GM23338 (cell line): ENCODE measurements at regions not wholly inside any gene's neighbourhood (a gene's known extent, or its start where the extent isn't known, plus 50 kb on each side); places are given as distances from the start of the nearest gene placed in this dataset.

ENCODE experiments used
- ATAC-seq: fragments of 200-7000 bp; cut with Tn5 transposase; 3 replicates; pipeline ENCODE4 v1.9.1; 2020
- DNase-seq: peaks from one replicate; pipeline ENCODE4 v3.0.0-alpha.2; 2015; ENCODE audit warnings: low spot score
- H2AFZ ChIP-seq: fragments of 200-600 bp; sonication (generic); 2 replicates; pipeline ENCODE4 v1.8.0; 2016; ENCODE audit warnings: antibody characterized with exemption, mild to moderate bottlenecking, moderate library complexity
- H3F3A ChIP-seq: fragments of 200-600 bp; sonication (generic); replicated peaks from 2 replicates; pipeline ENCODE4 v1.8.0; 2017; ENCODE audit warnings: antibody characterized with exemption, mixed run types, low read depth
- H3K27ac ChIP-seq: fragments of 200-600 bp; sonication (generic); 2 replicates; pipeline ENCODE4 v1.6.1; 2016; ENCODE audit warnings: low read depth
- H3K27me3 ChIP-seq: fragments of 200-600 bp; sonication (generic); 2 replicates; pipeline ENCODE4 v1.8.0; 2016; ENCODE audit warnings: mild to moderate bottlenecking, mixed run types, moderate library complexity; ENCODE audit not compliant: insufficient read depth
- H3K36me3 ChIP-seq: fragments of 200-600 bp; sonication (generic); 2 replicates; pipeline ENCODE4 v1.8.0; 2016; ENCODE audit warnings: mild to moderate bottlenecking; ENCODE audit not compliant: insufficient read depth
- H3K4me1 ChIP-seq: fragments of 200-600 bp; sonication (generic); 2 replicates; pipeline ENCODE4 v1.8.0; 2016; ENCODE audit warnings: mild to moderate bottlenecking, moderate library complexity; ENCODE audit not compliant: insufficient read depth
- H3K4me2 ChIP-seq: fragments of 200-600 bp; sonication (generic); 2 replicates; pipeline ENCODE4 v1.7.1; 2017; ENCODE audit warnings: mixed run types
- H3K4me3 ChIP-seq: fragments of 200-600 bp; sonication (generic); 2 replicates; pipeline ENCODE4 v1.6.1; 2016; ENCODE audit warnings: mixed run types
- H3K79me2 ChIP-seq: fragments of 200-600 bp; sonication (generic); replicated peaks from 2 replicates; pipeline ENCODE4 v1.8.0; 2017; ENCODE audit warnings: mild to moderate bottlenecking; ENCODE audit not compliant: insufficient read depth
- H3K9me2 ChIP-seq: fragments of 200-600 bp; sonication (generic); 2 replicates; pipeline ENCODE4 v1.8.0; 2017; ENCODE audit not compliant: insufficient read depth
- H4K20me1 ChIP-seq: fragments of 200-600 bp; sonication (generic); replicated peaks from 2 replicates; pipeline ENCODE4 v1.8.0; 2017; ENCODE audit warnings: mild to moderate bottlenecking; ENCODE audit not compliant: insufficient read depth
- H3K27ac Mint-ChIP-seq: 2 replicates; pipeline ENCODE4 v1.8.0; 2020; ENCODE audit warnings: inconsistent platforms, mild to moderate bottlenecking, moderate library complexity, mixed read lengths
- H3K27me3 Mint-ChIP-seq: 3 replicates; pipeline ENCODE4 v1.8.0; 2022; ENCODE audit warnings: low read depth, mild to moderate bottlenecking, moderate library complexity, mixed read lengths, inconsistent platforms; ENCODE audit not compliant: insufficient read depth, poor library complexity
- H3K36me3 Mint-ChIP-seq: 3 replicates; pipeline ENCODE4 v1.8.0; 2021; ENCODE audit warnings: low read depth, mild to moderate bottlenecking, inconsistent platforms, moderate library complexity, mixed read lengths
- H3K4me1 Mint-ChIP-seq: 3 replicates; pipeline ENCODE4 v1.8.0; 2020; ENCODE audit warnings: mild to moderate bottlenecking, inconsistent platforms, mixed read lengths
- H3K4me3 Mint-ChIP-seq: 3 replicates; pipeline ENCODE4 v1.8.0; 2021; ENCODE audit warnings: moderate library complexity, mild to moderate bottlenecking, inconsistent platforms, mixed read lengths
- H3K9me3 Mint-ChIP-seq: 3 replicates; pipeline ENCODE4 v1.8.0; 2020; ENCODE audit warnings: moderate library complexity, mild to moderate bottlenecking, inconsistent platforms, mixed read lengths
- CREB1 ChIP-seq: fragments of 250-450 bp; sonication (Bioruptor Pico); IDR thresholded peaks from 2 replicates; pipeline ENCODE4 v1.5.0; 2020; ENCODE audit warnings: low read depth, mild to moderate bottlenecking, moderate library complexity
- EZH2phosphoT487 ChIP-seq: fragments of 200-600 bp; sonication (generic); IDR thresholded peaks from one replicate; pipeline ENCODE4 v1.8.1; 2018; ENCODE audit warnings: antibody characterized with exemption; ENCODE audit not compliant: unreplicated experiment
- POLR2AphosphoS5 ChIP-seq: IDR thresholded peaks from 2 replicates; pipeline ENCODE4 v1.6.1; 2016; ENCODE audit warnings: antibody characterized with exemption, low read depth
- STAT1 ChIP-seq: IDR thresholded peaks from one replicate; pipeline ENCODE4 v1.6.1; 2016; ENCODE audit warnings: antibody characterized with exemption; ENCODE audit not compliant: unreplicated experiment

GRCh38 chr2:9738062-9738461 lies 105.2 kb upstream of the TAF1B start:
- Mint-ChIP-seq H3K4me1 (no peaks in the 10 kb centered on the region), H3K27ac (no peak overlapping the region), H3K9me3 (peaks cover 20% of the 10 kb centered on the region), H3K36me3 (peaks cover 9% of the 10 kb centered on the region), H3K4me3 (no peak overlapping the region), H3K27me3 (peaks cover 6% of the 10 kb centered on the region)
- Histone ChIP-seq H2AFZ (no peak overlapping the region), H3K27me3 (no peaks in the 10 kb centered on the region), H3F3A (no peaks in the 10 kb centered on the region), H3K79me2 (no peaks in the 10 kb centered on the region), H3K27ac (no peak overlapping the region), H3K4me2 (no peak overlapping the region), H4K20me1 (no peaks in the 10 kb centered on the region), H3K4me3 (no peak overlapping the region), H3K36me3 (no peaks in the 10 kb centered on the region), H3K4me1 (no peaks in the 10 kb centered on the region), H3K9me2 (0 out of 2 replicates have a peak, but pooled peaks cover 3% of the 10 kb centered on the region)
- ATAC-seq (no peak), DNase-seq (no peak)
- no peak for TF ChIP-seq CREB1 (CRISPR knock-in tag)
- no peak for TF ChIP-seq POLR2AphosphoS5

DNA sequence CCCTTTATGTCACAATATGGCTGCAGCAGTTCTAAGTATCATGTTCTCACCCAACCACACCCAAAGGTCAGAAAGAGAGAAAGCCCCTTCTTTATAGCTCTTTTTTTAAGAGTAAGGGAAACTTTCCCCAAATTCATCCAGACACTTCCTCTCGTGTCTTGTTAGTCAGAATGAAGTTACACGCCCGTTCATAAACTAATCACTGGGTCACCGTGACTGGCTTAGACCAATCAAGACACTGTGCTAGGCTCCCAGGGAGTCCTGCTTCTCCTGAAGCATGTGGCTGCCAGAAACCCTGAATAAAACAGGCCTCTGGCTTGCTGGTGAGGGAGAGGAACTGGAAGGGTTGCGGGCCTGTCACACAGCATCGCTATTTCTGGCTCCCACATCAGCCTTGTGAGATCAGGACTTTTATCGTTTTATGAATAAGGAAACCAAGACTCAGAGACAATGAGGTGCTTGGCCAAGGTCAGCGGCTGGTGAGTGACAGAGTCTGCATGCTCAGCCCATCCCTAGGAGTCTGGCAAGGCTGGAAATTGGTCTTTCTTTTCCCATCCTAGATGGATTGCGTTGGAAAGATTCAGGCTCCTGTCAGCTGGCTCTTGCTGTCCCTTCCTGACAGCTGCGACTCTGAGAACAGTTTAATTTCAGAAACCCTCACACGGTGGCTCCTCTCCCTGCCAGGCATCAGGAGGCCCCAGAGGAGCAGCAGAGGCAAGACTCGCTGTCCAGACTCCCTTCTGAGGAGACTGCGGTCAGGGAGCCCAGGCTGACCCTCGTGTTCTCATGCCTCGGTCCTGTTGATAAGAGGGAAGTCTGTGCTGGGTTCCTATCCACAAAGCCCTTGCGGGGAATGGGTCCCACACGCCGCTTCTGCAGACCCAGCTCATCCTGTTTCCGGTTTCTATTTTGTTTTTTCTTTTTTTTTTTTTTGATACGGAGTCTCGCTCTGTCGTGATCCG lies 104.5 kb upstream of the TAF1B start:
- no peak overlapping the region for H3K4me3 ChIP-seq
- no peaks in the 10 kb centered on the region for H3K27me3 ChIP-seq
- H3K27ac Mint-ChIP-seq = no peak overlapping the region
- ATAC-seq = no peak
- no peak for DNase-seq
- H3F3A ChIP-seq = no peaks in the 10 kb centered on the region
- peaks cover 9% of the 10 kb centered on the region for H3K36me3 Mint-ChIP-seq
- no peaks in the 10 kb centered on the region for H3K79me2 ChIP-seq
- H3K4me1 Mint-ChIP-seq = no peaks in the 10 kb centered on the region
- no peak overlapping the region for H3K4me3 Mint-ChIP-seq
- TF ChIP-seq EZH2phosphoT487 (no peak), CREB1 (CRISPR knock-in tag) (no peak)
- no peaks in the 10 kb centered on the region for H3K4me1 ChIP-seq
- peaks cover 20% of the 10 kb centered on the region for H3K9me3 Mint-ChIP-seq
- H3K9me2 ChIP-seq = 0 out of 2 replicates have a peak, but pooled peaks cover 3% of the 10 kb centered on the region
- no peak overlapping the region for H3K4me2 ChIP-seq
- H4K20me1 ChIP-seq = no peaks in the 10 kb centered on the region
- no peaks in the 10 kb centered on the region for H3K36me3 ChIP-seq
- no peak overlapping the region for H3K27ac ChIP-seq
- H3K27me3 Mint-ChIP-seq = peaks cover 6% of the 10 kb centered on the region
- H2AFZ ChIP-seq = no peak overlapping the region

GRCh38 chr2:9739531-9739964 lies 103.7 kb upstream of the TAF1B start:
- H3K79me2 ChIP-seq = no peaks in the 10 kb centered on the region
- no peak overlapping the region for H2AFZ ChIP-seq
- H3K9me2 ChIP-seq = 0 out of 2 replicates have a peak, but pooled peaks cover 3% of the 10 kb centered on the region
- H3K4me1 ChIP-seq = no peaks in the 10 kb centered on the region
- no peak overlapping the region for H3K4me3 ChIP-seq
- H3K4me1 Mint-ChIP-seq = no peaks in the 10 kb centered on the region
- no peak overlapping the region for H3K27ac ChIP-seq
- no peaks in the 10 kb centered on the region for H3K36me3 ChIP-seq
- H3K36me3 Mint-ChIP-seq = peaks cover 9% of the 10 kb centered on the region
- no peak overlapping the region for H3K4me2 ChIP-seq
- TF ChIP-seq STAT1 (no peak), CREB1 (CRISPR knock-in tag) (no peak)
- DNase-seq = no peak
- ATAC-seq = no peak
- no peak overlapping the region for H3K4me3 Mint-ChIP-seq
- H3K9me3 Mint-ChIP-seq = peaks cover 20% of the 10 kb centered on the region
- no peak overlapping the region for H3K27ac Mint-ChIP-seq
- H4K20me1 ChIP-seq = no peaks in the 10 kb centered on the region
- no peaks in the 10 kb centered on the region for H3F3A ChIP-seq
- H3K27me3 Mint-ChIP-seq = peaks cover 6% of the 10 kb centered on the region
- no peaks in the 10 kb centered on the region for H3K27me3 ChIP-seq
